Heart left ventricle (tissue), 13 donors: ENCODE measurements at regions not wholly inside any gene's neighbourhood (a gene's known extent, or its start where the extent isn't known, plus 50 kb on each side); places are given as distances from the start of the nearest gene placed in this dataset.

Source experiments
- CTCF ChIP-seq, 12 donors: fragments of 200-600 bp; sonication (generic) in 4 of 12; IDR thresholded peaks; one replicate each; pipeline versions ENCODE4 v1.5.0 to v1.8.0; 2018 to 2022; ENCODE audit warnings: antibody characterized with exemption in 12 of 12, mild to moderate bottlenecking in 5 of 12
- POLR2A ChIP-seq, 2 donors: fragments of 450-650 bp; IDR thresholded peaks; one replicate each; pipeline ENCODE4 v1.6.1; 2017; ENCODE audit warnings: antibody characterized with exemption in 2 of 2, mild to moderate bottlenecking in 2 of 2, moderate library complexity in 2 of 2
- donor health status: ischemic (EF 13 %, LVEDD 7.1; RV severe dilation, severe dysfunction).
- donor health status: DM: no; HTN: yes; CAD: no.
- donor health status: DM: no; HTN: no; CAD: no.
- donor health status: ischemic (EF 25% LVEDD 6.9; RV normal size, moderate dysfunction).
- donor health status: ischemic (EF 25% LVEDD 5.7; RV mildly dilated, moderate dysfunction).
- donor health status: ischemic (EF 35%, LVEDD 5.7; RV mildly dilated, moderate dysfunction).
- donor health status: nonischemic (EF 11% LVEDD 7.7; RV severe dilation, severe dysfunction).
- donor health status: DM: yes; HTN: yes; CAD: no.
- donor health status: PGD.
- donor health status: ischemic (EF 29% LVEDD 5.4; RV normal size, mild dysfunction).
- donor health status: nonischemic (EF 23%, LVEDD 6.1; RV moderate dilation, normal function).

- TF ChIP-seq CTCF (IDR thresholded peaks at IDR 0.05): no peak
- no peak for TF ChIP-seq POLR2A (IDR thresholded peaks at IDR 0.05)
Measured at GRCh38 chr10:21300551-21300950, 224.9 kb downstream of the SKIDA1 start.
